ENCODE measurements at regions not wholly inside any gene's neighbourhood (a gene's known extent, or its start where the extent isn't known, plus 50 kb on each side); places are given as distances from the start of the nearest gene placed in this dataset.

- no peak for DNase-seq (ENCODE audit: low read depth in 2 of 2)
Measured at GRCh38 chr7:32428546-32428945, 61.6 kb downstream of the LSM5 start.

DNA sequence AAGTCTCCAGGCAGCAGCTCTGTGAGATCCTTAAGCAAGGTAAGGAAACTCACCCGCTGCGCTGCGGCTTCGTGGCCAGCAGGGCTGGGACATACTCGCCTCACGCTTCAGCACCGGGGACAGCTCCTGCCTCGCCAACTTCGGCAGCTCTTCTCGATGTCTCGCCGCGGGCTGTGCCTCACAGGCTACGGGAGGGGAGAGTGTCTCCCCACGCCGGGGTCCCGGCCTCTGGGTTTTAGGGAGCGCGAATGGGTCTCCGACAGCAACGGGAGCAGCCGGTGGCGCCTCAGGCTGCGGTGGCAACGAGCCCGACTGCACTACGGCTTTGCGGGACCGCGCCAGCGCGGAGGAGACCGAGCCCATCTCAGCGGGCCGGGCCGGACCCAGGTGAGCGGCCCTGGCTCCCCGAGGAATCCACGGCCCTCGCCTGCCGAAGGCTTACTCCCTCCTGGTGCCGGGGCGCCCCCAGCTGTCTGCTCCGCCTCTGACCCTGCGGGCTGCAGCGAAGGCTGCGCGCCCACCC lies 62.4 kb downstream of the LSM5 start:
- DNase-seq (ENCODE audit: low read depth in 2 of 2) = peak; percentile 50 to 84

DNA sequence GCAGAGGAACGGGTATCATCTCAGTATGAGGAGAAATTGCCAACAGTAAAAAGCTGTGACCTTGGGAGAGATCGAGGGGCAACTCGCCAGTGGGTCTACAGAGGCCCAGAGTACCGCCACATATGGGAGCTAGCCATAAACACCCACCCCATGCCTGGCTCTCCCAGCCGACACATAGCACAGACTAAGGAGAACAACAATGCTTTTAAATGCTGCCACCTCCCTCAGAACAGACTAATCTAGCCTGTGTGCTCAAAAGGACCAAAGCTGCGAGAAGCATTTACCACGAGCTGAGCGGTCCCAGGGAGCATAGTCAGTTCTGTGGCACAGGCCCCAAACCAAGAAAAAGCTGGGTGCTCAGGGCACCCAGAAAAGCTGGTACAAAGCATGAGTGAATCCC lies 73.3 kb downstream of the LSM5 start:
- no peak for DNase-seq (ENCODE audit: low read depth in 2 of 2)

- DNase-seq (ENCODE audit: low read depth in 2 of 2) = no peak
Measured at GRCh38 chr7:32415936-32416335, 74.2 kb downstream of the LSM5 start.

DNA sequence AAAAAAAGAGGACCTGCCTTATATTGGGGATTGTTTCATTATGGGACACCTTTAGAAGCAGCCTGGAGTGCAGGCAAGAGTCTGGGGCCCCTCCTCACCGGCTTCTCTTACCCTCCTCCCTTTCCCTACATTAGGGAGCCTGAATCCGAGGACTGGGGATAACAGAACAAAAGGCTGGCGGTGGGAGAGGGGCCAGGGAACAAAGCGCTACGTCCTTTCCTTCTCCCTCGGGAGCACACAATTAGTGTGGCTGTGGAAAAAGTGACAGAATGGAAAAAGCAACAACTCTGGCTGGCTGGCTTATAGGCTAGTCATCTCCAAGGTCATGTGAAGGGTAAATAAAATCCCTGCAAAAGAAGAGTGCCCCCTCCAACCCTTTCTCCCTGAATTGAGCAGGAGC lies 74.7 kb downstream of the LSM5 start:
- no peak for DNase-seq (ENCODE audit: low read depth in 2 of 2)

GRCh38 chr7:32412471-32412870 lies 77.7 kb downstream of the LSM5 start:
- no peak for DNase-seq (ENCODE audit: low read depth in 2 of 2)

- no peak for DNase-seq (ENCODE audit: low read depth in 2 of 2)
Measured at GRCh38 chr7:32410545-32410944, 79.6 kb downstream of the LSM5 start.

DNA sequence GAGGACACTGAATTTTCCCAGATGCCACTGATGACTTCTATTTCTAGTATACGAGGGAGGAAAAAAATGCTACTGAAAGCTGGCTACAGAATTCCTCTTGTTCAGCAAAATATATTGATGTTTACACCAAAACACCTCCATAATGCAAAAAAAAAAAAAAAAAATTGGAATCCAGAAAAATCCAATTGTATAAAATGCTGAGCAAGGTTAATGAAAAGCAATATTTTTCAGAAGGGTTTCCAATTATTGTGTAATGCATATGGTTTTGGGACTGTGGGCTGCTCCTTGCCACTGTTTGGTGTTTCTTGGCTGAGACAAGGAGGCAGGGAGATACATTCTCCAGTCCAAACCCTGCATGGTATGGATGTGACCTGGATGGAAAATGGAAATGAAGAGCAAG lies 83.8 kb downstream of the LSM5 start:
- DNase-seq (ENCODE audit: low read depth in 2 of 2) = no peak

DNA sequence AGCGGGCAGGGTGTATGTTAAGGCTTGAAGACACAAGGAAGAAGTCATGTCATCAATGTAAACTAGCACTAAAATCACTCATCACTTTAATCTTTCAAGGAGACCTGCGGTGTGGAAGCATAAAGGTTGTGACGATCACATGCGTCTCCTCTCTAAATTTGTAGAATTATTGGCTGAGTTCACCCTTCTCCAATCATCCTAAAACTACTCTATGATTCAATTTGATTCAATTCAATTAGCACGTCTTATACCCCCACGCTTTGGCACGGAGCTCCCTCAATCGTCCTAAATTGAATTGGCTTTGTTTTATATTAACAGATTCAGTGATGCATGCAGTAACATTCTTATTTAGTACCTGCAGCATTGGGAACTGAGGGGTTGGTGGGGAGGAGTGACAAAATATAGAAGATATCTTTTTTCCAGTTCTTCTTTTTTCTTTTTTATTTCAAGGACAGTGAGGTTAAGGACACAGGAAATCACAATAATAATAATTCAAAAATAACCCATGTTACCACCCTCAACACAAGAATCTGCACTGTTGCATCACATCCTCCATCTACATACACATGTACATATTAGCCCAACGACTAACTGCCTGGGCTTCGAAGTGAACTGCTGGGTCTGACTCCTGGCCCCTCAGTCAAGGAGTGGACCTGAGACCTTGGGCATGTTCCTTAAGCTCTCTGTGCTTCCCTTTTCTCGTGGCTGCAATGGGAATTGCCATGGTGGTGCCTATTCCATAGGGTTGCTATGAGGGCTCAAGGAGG lies 86.5 kb downstream of the LSM5 start:
- DNase-seq (ENCODE audit: low read depth in 2 of 2) = no peak

DNA sequence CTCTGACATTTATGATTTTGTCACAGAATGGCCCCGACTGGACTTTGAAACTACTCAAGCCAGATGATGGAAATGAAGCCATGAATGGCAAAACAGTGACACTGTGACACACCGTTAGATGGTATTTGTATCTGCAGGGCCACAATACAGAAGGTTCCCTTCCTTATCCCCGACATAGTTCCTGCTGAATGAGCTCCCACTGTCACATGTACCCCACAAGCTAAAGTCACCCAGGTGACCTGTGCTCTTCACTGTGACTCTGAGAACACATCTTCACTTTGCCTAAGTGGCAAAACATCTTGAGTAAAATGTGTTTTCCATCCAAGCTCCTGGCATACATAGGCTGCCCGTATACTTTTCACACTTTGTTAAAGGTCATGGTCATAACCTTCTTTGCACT lies 89.5 kb downstream of the LSM5 start:
- DNase-seq (ENCODE audit: low read depth in 2 of 2) = no peak

GRCh38 chr7:32399311-32399710 lies 90.9 kb downstream of the LSM5 start:
- no peak for DNase-seq (ENCODE audit: low read depth in 2 of 2)

DNA sequence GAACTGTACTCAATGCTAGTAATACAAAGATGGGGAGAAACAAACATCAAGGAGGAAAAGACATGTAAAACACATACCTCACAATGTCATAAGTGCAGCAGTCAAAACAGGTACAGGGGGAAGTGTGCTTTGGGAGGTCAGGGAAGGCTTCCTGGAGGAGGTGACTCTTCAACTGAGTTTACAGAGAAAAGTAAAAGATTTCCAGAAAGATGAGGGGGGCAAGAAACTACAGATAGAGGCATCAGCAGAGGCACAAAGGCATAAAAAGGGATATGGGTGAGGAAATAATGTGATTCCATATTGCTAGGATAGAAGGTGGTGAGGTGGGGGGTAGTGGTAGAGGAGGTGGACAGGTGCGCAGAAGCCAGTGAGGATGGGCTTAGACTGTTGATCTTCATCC lies 95.0 kb downstream of the LSM5 start:
- no peak for DNase-seq (ENCODE audit: low read depth in 2 of 2)

DNA sequence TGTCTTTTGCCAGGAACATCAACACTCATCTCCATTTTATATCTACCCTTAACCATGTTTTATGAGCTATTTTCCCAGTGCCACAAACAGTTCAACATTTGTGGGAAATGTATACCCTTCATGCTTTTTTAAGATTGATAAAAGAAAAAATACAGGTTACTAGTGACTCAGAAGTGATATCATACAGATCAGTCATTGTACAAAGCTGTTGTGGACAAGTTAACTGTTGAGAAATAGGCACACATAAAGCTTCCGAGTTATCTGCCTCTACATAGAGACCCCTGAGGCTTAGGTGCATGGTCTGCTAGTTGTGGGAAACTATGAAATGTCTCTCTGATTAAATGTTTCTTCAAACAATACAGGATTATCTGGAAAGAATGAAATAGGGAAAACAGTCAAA lies 96.3 kb downstream of the LSM5 start:
- DNase-seq (ENCODE audit: low read depth in 2 of 2) = no peak

DNA sequence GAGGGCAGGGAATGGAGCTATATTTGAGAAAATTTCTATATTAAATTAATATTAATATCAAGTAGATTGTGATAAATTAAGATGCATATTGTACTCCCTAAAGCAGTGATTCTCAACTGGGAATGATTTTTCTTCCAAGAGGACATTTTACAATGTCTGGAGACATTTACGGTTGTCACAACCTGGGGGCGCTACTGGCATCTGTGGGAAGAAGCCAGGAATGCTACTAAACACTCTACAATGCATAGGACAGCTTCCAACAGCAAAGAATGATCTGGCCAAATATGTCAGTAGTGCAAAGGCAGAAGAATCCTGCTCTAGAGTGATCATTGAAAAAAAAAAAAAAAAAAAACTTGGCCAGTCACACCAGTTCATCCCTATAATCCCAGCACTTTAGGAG lies 100.0 kb downstream of the LSM5 start:
- no peak for DNase-seq (ENCODE audit: low read depth in 2 of 2)

DNA sequence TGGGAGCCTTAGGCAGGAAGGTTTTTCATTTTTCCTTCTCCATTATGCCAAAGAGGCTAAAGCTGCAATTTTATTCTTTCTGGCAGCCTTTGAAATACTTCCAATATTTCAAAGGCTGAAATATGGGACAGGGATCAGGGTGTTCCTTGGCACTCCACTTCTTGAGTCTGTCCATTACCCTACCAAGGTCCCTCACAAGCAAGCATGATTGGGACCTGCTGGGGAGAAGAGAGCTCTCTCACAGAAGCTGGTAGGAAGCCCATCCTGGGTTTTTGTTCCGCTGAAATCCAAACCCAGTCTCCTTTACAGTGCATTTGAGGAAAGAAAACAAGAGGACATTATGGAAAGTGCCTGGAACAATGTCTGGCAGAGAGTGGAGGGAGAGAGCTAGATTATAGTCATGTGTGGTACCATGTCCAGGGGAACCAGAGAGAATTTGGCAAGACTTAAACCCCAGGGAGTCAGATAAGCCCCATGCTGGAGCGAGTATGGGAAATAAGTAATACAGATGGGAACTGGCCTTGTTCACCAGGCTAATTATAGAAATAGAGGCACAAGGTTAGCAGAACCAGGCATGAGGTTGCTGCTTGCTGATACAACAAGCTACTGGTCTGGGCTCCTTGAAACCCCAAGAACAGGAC lies 104.7 kb downstream of the LSM5 start:
- no peak for DNase-seq (ENCODE audit: low read depth in 2 of 2)

DNA sequence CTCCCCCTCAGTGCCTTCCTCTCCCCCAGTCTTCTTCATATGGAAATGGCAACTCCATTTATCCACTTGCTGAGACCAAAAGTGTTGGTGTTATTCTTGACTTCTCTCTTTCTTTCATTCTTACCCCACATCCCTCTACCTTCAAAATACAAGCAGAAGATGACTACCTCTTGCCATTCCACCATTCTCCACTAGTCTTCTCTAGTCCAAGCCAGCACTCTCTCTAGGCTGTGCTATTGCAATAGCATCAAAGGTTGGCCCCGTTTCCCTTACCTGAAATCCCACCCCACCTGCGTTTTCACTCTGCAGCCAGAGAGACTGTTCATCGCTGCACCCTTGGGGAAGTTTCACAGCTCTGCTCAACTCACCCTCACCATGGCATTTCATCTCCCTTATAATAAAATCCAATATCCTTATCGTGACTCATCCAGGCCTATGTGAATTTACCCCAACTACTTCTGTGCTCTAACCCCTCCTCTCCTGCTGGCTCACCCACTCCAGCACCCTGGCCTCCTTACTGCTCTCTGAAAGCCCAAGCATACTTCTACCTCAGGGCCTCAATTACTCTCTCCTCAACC lies 109.1 kb downstream of the LSM5 start:
- no peak for DNase-seq (ENCODE audit: low read depth in 2 of 2)

GRCh38 chr7:32379510-32380112 lies 110.6 kb downstream of the LSM5 start:
- DNase-seq (ENCODE audit: low read depth in 2 of 2) = no peak

DNA sequence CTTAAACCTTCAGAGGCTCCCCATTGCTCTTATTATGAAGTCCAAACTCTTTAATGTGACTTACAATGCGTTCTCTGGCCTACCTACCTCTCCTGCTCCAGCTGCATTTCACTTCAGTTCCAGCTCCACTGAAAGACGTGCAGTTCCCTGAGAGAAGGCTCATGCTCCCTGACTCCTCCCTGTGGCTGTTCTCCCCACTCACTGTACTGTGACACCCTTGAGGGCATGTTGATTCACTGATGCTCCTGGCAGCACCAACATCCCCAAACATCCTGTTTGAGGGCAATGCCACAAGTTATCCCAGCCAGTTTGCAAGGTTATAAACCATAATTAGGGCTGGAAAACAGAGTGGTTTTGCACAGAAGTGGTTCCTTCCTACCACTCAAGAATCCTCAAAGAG lies 111.2 kb downstream of the LSM5 start:
- no peak for DNase-seq (ENCODE audit: low read depth in 2 of 2)

- DNase-seq (ENCODE audit: low read depth in 2 of 2) = no peak
Measured at GRCh38 chr7:32364581-32364980, 125.6 kb downstream of the LSM5 start.

GRCh38 chr7:32360127-32360526 lies 130.1 kb downstream of the LSM5 start:
- DNase-seq (ENCODE audit: low read depth in 2 of 2) = no peak

- DNase-seq (ENCODE audit: low read depth in 2 of 2) = no peak
Measured at GRCh38 chr7:32357535-32358277, 132.5 kb downstream of the LSM5 start.

All from dermis microvascular lymphatic vessel endothelial cell (primary cell).